ENCODE measurements at regions not wholly inside any gene's neighbourhood (a gene's known extent, or its start where the extent isn't known, plus 50 kb on each side); places are given as distances from the start of the nearest gene placed in this dataset.

DNA sequence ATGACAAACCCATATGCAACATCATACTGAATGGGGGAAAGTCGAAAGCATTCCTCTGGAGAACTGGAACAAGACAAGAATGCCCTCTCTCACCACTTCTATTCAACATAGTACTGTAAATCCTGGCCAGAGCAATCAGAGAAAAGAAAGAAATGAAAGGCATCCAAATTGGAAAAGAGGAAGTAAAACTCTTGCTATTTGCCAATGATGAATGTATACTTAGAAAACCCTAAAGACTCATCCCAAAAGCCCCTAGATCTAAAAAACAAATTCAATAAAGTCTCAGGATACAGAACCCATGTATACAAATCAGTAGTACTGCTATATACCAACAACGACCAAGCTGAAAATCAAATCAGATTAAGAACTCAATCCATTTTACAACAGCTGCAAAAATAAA is 66.9 kb downstream of the SPATA31C2 start:
- no peak for DNase-seq (ENCODE audit: low spot score)
- TF ChIP-seq CTCF (IDR thresholded peaks at IDR 0.05; ENCODE audit: extremely low read depth, insufficient read depth, missing control alignments) = no peak
- in situ Hi-C loops (cut with MboI; ENCODE audit: low pct_unique_long_range_greater_than_20kb, low sequenced_read_pairs, unreplicated experiment) = no loop called here

DNA sequence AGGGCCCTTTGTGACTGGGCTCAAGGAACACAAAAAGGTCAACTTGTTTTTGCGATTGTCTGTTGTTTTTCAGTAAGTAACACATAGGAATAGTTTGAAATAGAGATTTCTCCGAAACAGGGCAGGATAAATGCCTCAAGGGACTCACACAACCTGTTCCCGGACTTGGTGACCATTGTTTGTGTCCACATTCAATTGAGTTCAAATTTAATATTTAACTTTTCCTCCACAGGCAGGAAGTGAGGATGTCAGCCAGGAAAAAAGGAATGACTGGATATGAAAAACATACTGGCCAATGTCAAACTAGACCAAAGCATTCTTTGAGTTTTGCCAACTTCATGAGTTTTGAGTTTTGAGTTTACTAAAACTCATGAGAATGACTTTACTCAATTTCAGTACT is 72.7 kb downstream of the SPATA31C2 start:
- DNase-seq (ENCODE audit: low spot score) = no peak
- in situ Hi-C loops (cut with MboI; ENCODE audit: low pct_unique_long_range_greater_than_20kb, low sequenced_read_pairs, unreplicated experiment) = no loop called here
- TF ChIP-seq CTCF (IDR thresholded peaks at IDR 0.05; ENCODE audit: extremely low read depth, insufficient read depth, missing control alignments) = no peak

GRCh38 chr9:88064554-88064953 is 73.7 kb downstream of the SPATA31C2 start:
- no peak for DNase-seq (ENCODE audit: low spot score)
- in situ Hi-C loops (cut with MboI; ENCODE audit: low pct_unique_long_range_greater_than_20kb, low sequenced_read_pairs, unreplicated experiment) = no loop called here
- TF ChIP-seq CTCF (IDR thresholded peaks at IDR 0.05; ENCODE audit: extremely low read depth, insufficient read depth, missing control alignments) = no peak

DNA sequence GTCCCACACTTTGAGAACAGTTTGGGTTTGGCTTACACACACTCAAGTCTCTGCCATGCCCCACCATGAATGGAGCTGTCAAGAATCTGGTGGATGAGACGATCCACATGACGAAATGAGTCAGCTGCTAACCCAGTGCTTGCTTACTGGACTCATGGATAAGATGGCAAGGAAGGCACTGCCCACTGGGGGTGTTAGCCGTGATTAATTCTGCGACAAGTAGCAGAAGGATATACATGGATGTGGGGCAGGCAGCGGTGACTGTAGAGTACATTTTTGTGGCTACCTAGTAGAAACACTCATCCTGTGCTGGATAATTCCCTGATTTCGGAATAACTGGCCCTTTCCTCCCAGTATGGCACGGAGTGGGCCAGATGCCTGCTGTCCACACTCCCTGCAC is 77.5 kb downstream of the SPATA31C2 start:
- in situ Hi-C loops (cut with MboI; ENCODE audit: low pct_unique_long_range_greater_than_20kb, low sequenced_read_pairs, unreplicated experiment) = no loop called here
- DNase-seq (ENCODE audit: low spot score) = no peak
- TF ChIP-seq CTCF (IDR thresholded peaks at IDR 0.05; ENCODE audit: extremely low read depth, insufficient read depth, missing control alignments) = no peak

DNA sequence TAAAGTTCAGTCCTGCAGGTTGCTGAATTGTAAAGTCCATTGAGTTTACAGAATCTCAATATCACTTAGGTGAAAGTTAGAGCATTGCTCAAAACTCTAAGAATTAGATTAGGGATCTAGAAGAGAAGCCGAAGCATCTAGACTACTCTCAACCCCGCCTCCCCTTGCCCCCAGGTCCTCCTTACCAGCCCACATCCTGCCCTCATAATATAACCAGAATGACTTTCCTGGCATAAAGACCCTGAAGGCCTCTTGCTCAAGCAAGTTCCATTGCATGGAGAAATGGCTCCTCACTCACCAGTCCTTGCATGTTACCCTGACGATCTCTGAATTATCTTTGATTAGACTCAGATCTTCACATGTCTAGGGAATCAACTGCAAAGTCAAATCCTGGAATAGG is 78.8 kb downstream of the SPATA31C2 start:
- TF ChIP-seq CTCF (IDR thresholded peaks at IDR 0.05; ENCODE audit: extremely low read depth, insufficient read depth, missing control alignments) = no peak
- in situ Hi-C loops (cut with MboI; ENCODE audit: low pct_unique_long_range_greater_than_20kb, low sequenced_read_pairs, unreplicated experiment) = no loop called here
- DNase-seq (ENCODE audit: low spot score) = no peak

- no peak for DNase-seq (ENCODE audit: low spot score)
- no peak for TF ChIP-seq CTCF (IDR thresholded peaks at IDR 0.05; ENCODE audit: extremely low read depth, insufficient read depth, missing control alignments)
- in situ Hi-C loops (cut with MboI; ENCODE audit: low pct_unique_long_range_greater_than_20kb, low sequenced_read_pairs, unreplicated experiment) = no loop called here
Observed at GRCh38 chr9:88056876-88057275, 81.4 kb downstream of the SPATA31C2 start.

Data from GM13977 (cell line).